Gastrocnemius medialis (tissue), 4 donors: ENCODE measurements at regions not wholly inside any gene's neighbourhood (a gene's known extent, or its start where the extent isn't known, plus 50 kb on each side); places are given as distances from the start of the nearest gene placed in this dataset.

ENCODE experiments used
- ATAC-seq, 2 donors: fragments of 150-250 bp; one replicate each; pipeline ENCODE4 v1.9.1; 2016
- DNase-seq, 2 donors: peaks; one replicate each; pipeline ENCODE4 v3.0.0-alpha.2; 2019
- H3K27ac ChIP-seq, 4 donors: fragments of 200-600 bp; sonication (generic); 1 replicate in 1 of 4; 2 replicates in 3 of 4; pipeline ENCODE4 v1.5.1; 2016 to 2018; ENCODE audit warnings: mild to moderate bottlenecking in 2 of 4, moderate library complexity in 1 of 4
- H3K27me3 ChIP-seq, 3 donors: fragments of 200-600 bp; sonication (generic) in 2 of 3; 1 replicate in 1 of 3; 2 replicates in 2 of 3; pipeline versions ENCODE4 v1.5.1 to v1.6.0; 2016 to 2019; ENCODE audit warnings: mild to moderate bottlenecking in 1 of 3, moderate library complexity in 1 of 3
- H3K36me3 ChIP-seq, 2 donors: fragments of 200-600 bp; sonication (generic) in 1 of 2; one replicate each; pipeline ENCODE4 v1.5.1; 2017 to 2018
- H3K4me1 ChIP-seq, 2 donors: fragments of 200-600 bp; sonication (generic) in 1 of 2; one replicate each; pipeline ENCODE4 v1.5.1; 2016 to 2017; ENCODE audit warnings: mild to moderate bottlenecking in 2 of 2
- H3K4me3 ChIP-seq, 4 donors: fragments of 200-600 bp; sonication (generic) in 3 of 4; 1 replicate in 1 of 4; 2 replicates in 3 of 4; pipeline ENCODE4 v1.5.1; 2016 to 2019; ENCODE audit warnings: mild to moderate bottlenecking in 2 of 4
- H3K9me3 ChIP-seq, 3 donors: fragments of 200-600 bp; sonication (generic) in 2 of 3; 1 replicate in 1 of 3; 2 replicates in 2 of 3; pipeline ENCODE4 v1.5.1; 2016 to 2019
- POLR2A ChIP-seq, 2 donors: fragments of 450-650 bp; IDR thresholded peaks; one replicate each; pipeline ENCODE4 v1.6.1; 2017; ENCODE audit warnings: antibody characterized with exemption in 2 of 2, mild to moderate bottlenecking in 2 of 2, moderate library complexity in 2 of 2
- in situ Hi-C, 4 donors: fragments of 200-750 bp; cut with MboI; loops; one replicate each; pipeline versions ENCODE4 v1.15.0 to v1.8.0; 2017; ENCODE audit warnings: low sequenced_read_pairs in 4 of 4
- intact Hi-C: fragments of 100-400 bp; cut with DNase I; formaldehyde crosslinking; loops from one replicate; pipeline ENCODE4 v1.15.1; 2023; ENCODE audit warnings: low total_unique reads
- TF ChIP-seq, protein P1 (sequence below), 5 experiments: fragments of 450-650 bp in 3 of 5; fragments of 200-600 bp in 2 of 5; sonication (generic) in 2 of 5; IDR thresholded peaks in 4 of 5; conservative IDR thresholded peaks in 1 of 5; 1 replicate in 4 of 5; 2 replicates in 1 of 5; pipeline ENCODE4 v1.5.1; 2016 to 2019; ENCODE audit warnings: antibody characterized with exemption in 5 of 5, mild to moderate bottlenecking in 3 of 5, moderate library complexity in 3 of 5

DNA sequence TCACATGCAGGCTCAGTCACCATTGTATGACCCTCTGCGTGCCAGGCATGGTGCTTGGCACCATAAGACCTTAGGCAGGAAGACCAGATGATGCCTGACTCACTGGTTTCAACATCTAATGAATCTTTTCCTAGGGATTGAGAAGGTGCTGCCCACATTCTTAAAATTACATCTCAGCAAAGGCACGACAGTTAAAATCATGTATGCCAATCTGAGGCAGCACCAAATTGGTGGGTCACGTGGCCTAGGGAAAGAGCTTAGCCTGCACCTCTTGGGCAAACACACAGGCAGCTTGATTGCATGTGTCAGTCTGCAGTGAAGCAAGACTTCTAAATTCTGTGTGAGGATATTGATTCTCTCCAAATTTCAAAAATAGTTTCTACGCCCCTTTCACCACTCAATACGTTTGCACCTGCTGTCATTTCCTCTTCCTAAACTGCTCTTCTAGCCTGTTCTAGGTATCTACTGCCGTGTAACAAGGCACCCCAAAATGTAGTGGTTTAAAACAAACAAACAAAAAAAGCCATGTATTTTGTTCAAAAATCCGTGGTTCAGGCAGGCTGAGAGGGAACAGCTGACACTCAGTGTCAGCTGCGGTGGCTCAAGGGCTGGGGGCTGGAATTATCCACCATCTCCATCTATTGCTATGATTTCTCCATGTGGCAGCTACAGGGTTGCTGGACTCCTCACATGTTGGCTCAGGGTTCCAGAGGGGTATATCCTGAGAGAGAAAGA, 160.2 kb upstream of the FGGY start:
- Histone ChIP-seq H3K9me3 (no peaks in the 10 kb centered on the region), H3K4me1 (peaks cover 32 to 42% of the 10 kb centered on the region in 2 donors), H3K27me3 (no peaks in the 10 kb centered on the region), H3K4me3 (no peak overlapping the region), H3K36me3 (no peaks in the 10 kb centered on the region), H3K27ac (peak overlapping the region; percentile 85 to 91 (median 88))
- intact Hi-C loops (loop anchor here (2.0 to 10.0 kb wide), 4 partner anchors 154 to 352 kb away; partner anchors contain the start of gene JUN), in situ Hi-C loops (loop anchor here in 1 of 4 donors (5.0 kb wide), 1 partner anchor 164 kb away; no protein-coding TSS in a partner anchor)
- ATAC-seq (peak; percentile 62 to 74), DNase-seq (peak; percentile 64 to 82)
- TF ChIP-seq POLR2A (IDR thresholded peaks at IDR 0.05): no peak
- TF ChIP-seq, protein P1, sequence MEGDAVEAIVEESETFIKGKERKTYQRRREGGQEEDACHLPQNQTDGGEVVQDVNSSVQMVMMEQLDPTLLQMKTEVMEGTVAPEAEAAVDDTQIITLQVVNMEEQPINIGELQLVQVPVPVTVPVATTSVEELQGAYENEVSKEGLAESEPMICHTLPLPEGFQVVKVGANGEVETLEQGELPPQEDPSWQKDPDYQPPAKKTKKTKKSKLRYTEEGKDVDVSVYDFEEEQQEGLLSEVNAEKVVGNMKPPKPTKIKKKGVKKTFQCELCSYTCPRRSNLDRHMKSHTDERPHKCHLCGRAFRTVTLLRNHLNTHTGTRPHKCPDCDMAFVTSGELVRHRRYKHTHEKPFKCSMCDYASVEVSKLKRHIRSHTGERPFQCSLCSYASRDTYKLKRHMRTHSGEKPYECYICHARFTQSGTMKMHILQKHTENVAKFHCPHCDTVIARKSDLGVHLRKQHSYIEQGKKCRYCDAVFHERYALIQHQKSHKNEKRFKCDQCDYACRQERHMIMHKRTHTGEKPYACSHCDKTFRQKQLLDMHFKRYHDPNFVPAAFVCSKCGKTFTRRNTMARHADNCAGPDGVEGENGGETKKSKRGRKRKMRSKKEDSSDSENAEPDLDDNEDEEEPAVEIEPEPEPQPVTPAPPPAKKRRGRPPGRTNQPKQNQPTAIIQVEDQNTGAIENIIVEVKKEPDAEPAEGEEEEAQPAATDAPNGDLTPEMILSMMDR (IDR thresholded peaks at IDR 0.05 in 4 of 5, conservative IDR thresholded peaks at IDR 0.05 in 1 of 5): no peak

DNA sequence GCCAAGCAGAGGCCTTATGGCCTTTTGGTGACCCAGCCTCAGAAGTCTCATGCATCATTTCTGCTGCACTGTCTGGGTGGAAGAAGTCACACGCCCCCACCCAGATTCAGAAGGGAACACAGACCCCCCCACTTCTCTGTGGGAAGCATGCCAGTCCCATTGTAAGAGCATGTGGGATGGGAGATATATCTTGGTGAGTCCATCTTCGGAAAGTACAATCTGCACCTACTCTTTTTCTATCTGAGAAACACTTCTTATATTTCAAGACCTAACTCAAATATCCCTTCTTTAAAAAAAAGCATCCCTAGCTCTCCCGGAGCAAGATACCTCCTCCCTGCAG, 159.6 kb upstream of the FGGY start:
- Histone ChIP-seq H3K9me3 (no peaks in the 10 kb centered on the region), H3K4me1 (peaks cover 32 to 42% of the 10 kb centered on the region in 2 donors), H3K27ac (peak overlapping the region; percentile 85 to 91 (median 88)), H3K4me3 (no peak overlapping the region), H3K36me3 (no peaks in the 10 kb centered on the region), H3K27me3 (no peaks in the 10 kb centered on the region)
- intact Hi-C loops (loop anchor here (2.0 to 10.0 kb wide), 4 partner anchors 154 to 352 kb away; partner anchors contain the start of gene JUN), in situ Hi-C loops (loop anchor here in 1 of 4 donors (5.0 kb wide), 1 partner anchor 165 kb away; no protein-coding TSS in a partner anchor)
- no peak for DNase-seq
- no peak for ATAC-seq
- no peak for TF ChIP-seq POLR2A (IDR thresholded peaks at IDR 0.05)
- TF ChIP-seq, protein P1 (IDR thresholded peaks at IDR 0.05 in 4 of 5, conservative IDR thresholded peaks at IDR 0.05 in 1 of 5): no peak

DNA sequence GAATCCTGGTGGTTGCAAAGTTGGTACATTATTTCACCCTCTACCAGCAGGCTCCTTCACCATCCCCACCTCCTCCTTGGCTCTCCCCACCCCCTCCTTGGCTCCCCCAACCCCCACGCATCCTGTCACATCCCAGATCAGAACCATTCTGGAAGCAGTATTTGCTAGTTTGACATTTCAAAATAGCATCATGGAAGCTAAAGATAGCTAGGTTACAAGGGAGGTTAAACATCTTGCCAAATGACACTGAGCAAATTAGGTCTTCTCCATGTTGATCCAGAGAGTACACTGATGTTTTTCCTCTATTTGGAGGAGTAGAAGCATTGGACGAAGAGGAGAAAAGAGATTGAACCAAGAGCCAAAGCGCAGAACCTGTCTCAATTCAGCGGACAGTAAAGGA, 158.9 kb upstream of the FGGY start:
- H3K4me3 ChIP-seq: peak overlapping the region in 1 of 4 donors; percentile 2
- H3K27ac ChIP-seq: peak overlapping the region; percentile 85 to 91 (median 88)
- DNase-seq (peak in 1 of 2 donors; percentile 22), ATAC-seq (peak; percentile 26 to 37)
- peaks cover 32 to 50% of the 10 kb centered on the region in 2 donors for H3K4me1 ChIP-seq
- H3K9me3 ChIP-seq: no peaks in the 10 kb centered on the region
- intact Hi-C loops: loop anchor here (1.0 to 10.0 kb wide), 5 partner anchors 90 to 353 kb away; partner anchors contain the start of gene JUN
- in situ Hi-C loops: loop anchor here in 1 of 4 donors (5.0 kb wide), 1 partner anchor 166 kb away; no protein-coding TSS in a partner anchor
- no peaks in the 10 kb centered on the region for H3K36me3 ChIP-seq
- TF ChIP-seq, protein P1 (IDR thresholded peaks at IDR 0.05 in 4 of 5, conservative IDR thresholded peaks at IDR 0.05 in 1 of 5): no peak
- no peak for TF ChIP-seq POLR2A (IDR thresholded peaks at IDR 0.05)
- no peaks in the 10 kb centered on the region for H3K27me3 ChIP-seq

DNA sequence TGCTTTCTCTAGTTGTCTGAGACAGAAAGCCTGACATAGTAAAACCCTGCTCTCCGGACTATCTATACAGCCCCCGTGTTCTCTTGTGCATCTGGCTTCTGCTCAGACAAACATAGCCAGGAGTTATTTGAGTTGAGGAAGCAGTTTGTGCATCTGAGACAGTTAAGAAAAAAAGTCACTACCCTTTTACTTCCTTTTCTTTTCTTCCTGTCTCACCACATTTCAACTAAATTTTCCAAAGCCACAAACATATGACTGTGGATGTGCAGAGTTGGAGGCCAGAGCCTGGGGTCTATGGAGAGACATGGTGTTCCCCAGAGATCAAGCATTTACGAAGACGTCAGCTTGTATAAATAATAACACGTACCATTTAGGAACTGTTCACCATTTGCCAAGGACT, 158.5 kb upstream of the FGGY start:
- in situ Hi-C loops: loop anchor here in 1 of 4 donors (5.0 kb wide), 1 partner anchor 166 kb away; no protein-coding TSS in a partner anchor
- no peaks in the 10 kb centered on the region for H3K36me3 ChIP-seq
- H3K9me3 ChIP-seq: no peaks in the 10 kb centered on the region
- DNase-seq (no peak), ATAC-seq (peak; percentile 8 to 16)
- peaks cover 35 to 54% of the 10 kb centered on the region in 2 donors for H3K4me1 ChIP-seq
- H3K27ac ChIP-seq: peak overlapping the region; percentile 85 to 91 (median 88)
- peak overlapping the region in 1 of 4 donors; percentile 2 for H3K4me3 ChIP-seq
- TF ChIP-seq, protein P1 (IDR thresholded peaks at IDR 0.05 in 4 of 5, conservative IDR thresholded peaks at IDR 0.05 in 1 of 5): no peak
- TF ChIP-seq POLR2A (IDR thresholded peaks at IDR 0.05): no peak
- intact Hi-C loops: loop anchor here (1.0 to 10.0 kb wide), 3 partner anchors 90 to 354 kb away; partner anchors contain the start of gene JUN
- no peaks in the 10 kb centered on the region for H3K27me3 ChIP-seq
